Fibroblast of skin of right quadriceps (primary cell): ENCODE measurements at regions not wholly inside any gene's neighbourhood (a gene's known extent, or its start where the extent isn't known, plus 50 kb on each side); places are given as distances from the start of the nearest gene placed in this dataset.

Source experiments
- DNase-seq: peaks from one replicate; pipeline ENCODE4 v3.0.0-alpha.2; 2013

GRCh38 chr16:82488460-82488859 lies 138.3 kb upstream of the CDH13 start:
- no peak for DNase-seq

DNA sequence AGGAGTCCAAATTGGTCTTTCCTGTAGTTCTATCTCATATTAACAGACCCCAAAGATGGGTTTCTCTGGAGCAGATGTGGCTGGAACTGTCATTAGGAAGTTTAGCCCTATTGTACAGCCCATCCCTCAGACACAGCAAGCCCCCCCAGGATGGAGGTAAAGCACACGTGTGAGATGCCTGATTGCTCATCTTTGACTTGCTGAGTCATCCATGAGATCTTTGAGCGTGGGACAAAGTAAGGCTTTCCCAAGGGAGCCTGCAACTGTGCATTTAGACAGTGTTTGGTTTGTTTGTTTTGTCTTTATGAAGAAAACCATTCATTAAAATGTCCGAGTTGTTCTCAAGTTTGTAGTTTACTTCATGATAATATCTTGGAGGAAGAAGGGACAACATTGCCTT lies 145.3 kb upstream of the CDH13 start:
- peak; percentile 7 for DNase-seq

- DNase-seq, result no peak
These were observed 150.0 kb upstream of the CDH13 start for GRCh38 chr16:82476786-82477185.

DNA sequence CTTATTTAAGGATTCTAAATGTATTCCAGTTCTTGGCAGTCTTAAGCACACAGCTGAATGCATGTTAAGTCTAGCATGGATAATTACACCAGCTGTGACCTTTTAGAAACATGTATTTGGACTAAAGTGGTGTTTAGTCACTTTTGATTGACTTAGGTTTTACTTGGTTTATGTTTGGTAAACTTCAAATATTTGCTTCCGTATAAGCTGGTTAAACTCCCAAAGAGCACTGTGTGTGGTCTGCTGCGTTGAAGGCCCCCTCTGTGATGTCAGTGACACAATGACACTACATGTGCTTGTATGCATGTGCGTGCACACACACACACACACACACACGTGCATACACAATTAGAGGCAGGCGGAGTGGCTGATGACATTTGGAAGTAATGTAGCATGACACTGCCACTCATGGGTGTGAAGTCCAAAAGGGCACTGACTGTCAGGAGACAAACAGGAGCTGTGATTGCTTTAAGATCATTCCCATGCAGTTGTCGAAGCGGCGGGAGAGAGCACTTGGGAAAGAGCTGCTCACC lies 156.1 kb upstream of the CDH13 start:
- no peak for DNase-seq

DNA sequence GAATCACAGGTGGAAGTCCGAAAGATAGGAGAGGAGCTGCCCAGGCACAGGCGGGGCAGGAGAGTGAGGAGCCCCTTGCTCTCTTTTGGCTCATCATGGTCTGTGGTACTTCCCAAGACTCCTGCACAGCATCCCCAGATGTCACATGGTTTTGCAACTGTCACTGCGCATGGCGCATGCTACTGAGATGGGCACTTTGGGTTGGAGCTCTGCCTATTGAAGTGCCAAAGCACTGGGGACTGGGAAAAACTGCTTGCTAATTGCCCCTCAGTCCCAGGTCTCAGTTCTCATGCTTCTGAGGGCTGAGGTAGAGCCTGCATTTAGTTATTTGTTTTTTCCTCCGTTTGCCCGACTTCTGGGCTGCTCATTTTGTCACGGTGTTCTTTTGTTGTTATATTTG lies 156.8 kb upstream of the CDH13 start:
- no peak for DNase-seq

GRCh38 chr16:82464187-82464586 lies 162.6 kb upstream of the CDH13 start:
- DNase-seq, result no peak

DNA sequence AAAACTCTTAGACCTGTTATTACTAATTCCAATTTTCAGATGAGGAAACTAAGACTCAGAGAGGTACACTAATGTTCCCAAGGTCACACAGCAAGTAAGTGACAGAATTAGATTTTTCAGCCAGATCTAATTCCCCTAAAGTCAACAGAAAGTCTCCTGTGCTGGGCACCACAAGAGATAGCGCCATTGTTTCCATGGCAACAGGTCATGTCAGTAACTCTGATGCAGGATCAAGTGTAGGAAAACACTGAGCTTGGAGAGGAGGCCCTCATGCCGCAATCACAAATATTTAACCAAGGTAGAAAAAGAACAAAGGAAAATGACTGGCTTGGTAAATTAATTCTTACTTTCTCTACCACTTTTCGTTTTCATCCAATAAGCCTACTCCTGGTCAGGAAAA lies 166.0 kb upstream of the CDH13 start:
- no peak for DNase-seq

GRCh38 chr16:82459580-82460256 lies 167.1 kb upstream of the CDH13 start:
- DNase-seq, result no peak

DNA sequence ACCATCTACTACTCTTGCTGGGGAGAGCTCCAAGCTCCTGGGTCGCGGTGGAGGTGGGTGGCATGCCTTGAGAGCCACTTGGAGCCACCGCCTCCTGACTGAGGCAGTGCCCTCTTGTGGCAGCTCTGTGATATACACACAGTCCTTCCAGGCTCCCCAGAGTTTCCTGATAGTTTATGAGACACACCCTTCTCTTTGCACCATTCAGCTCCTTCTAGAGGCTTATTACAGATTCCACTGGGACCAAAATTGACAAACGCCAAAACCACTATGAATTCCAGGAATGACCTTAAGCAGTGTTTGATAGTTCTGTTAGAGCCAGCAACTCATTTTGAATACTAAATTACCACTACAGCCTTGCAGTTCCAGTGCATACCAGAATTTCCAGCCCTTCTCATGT lies 170.1 kb upstream of the CDH13 start:
- peak; percentile 51 for DNase-seq

DNA sequence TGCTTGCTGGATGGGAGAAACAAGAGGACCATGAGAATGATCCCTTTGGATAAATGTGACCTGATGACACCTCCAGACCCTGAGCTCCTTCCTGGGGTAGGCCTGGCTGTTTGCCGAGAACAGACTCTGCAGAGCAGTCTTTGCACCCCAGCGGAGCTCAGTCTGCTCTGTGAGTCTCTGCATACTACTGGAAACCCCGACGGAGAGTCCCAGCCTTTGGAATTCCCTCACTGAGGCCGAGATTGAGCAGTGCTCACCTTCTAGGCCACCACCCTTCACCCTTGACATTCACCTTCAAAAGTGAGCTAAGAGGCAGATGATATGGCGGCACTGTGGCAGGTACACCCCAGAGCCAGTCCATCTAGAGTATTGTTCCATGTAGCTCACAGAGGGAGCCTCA lies 172.2 kb upstream of the CDH13 start:
- DNase-seq, result no peak

DNA sequence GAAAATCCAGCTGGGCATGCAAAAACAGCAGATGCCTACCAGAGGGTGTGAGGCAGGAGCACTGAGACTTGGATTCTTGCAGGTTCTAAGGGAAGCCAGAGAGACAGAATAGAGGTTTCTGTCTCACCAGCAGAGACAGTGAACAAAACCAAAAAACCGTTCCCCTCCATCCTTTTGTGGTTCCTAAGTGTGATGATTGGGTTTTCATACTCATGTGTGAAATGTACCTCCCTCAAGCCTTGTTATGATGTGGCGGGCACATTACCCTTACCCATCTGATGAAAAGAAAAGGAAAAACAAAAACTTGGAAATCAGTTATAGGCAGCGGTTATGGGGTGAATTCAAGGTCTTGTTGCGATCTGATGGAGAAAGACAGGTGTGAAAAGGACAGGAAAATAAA lies 172.6 kb upstream of the CDH13 start:
- no peak for DNase-seq

DNA sequence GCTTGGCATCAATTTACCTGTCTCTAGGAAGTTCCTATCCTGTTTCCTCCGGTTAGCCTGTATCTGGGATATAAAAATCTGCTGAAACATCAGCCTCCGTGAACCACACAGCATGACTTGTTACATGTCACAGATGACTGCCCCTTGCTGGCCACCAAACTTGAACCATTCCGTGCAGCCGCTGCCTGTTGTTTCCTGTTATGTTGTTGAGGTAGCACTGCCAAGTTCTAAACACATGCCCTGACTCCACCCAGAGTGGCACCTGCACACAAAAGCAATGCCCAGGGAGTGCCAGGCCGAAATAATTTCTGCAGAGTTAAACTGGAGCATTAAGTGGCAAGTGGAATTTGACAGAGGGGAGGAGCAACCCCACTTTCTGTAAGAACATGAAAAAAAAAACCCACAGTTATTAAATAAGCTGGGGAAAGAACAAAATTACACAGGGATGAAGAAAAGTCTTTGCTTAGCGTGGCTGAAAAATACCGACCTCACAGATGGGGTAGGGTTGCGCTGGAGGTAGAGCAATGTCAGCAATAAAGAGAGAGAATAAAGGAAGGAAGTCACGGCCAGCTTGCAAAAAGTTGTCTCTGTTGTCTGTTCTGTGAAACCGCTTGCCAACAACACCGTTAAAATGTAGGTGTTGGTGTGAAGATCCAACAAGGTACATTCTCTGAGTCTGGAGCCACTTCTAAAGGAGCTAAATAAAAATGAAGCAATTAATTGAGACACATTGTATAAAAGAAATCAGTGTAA lies 174.6 kb upstream of the CDH13 start:
- no peak for DNase-seq

DNA sequence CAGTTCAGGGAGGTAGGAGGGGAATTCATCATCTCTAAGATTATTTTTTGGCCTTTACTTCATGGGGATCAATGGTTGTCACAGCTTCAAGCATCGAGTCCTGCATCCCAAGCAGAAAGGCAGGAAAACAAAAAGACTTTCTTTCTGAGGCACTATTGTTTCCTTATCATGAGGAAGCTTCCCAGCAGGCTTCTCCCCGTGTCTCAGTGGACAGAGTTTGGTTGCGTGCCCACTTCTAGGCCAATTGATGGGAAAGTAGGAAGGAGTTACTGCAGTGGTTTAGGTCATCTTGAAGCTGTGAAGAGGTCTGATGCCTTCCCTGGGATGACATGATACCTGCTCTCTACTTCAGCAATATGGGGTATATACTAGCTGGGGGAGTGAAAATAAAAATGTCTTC lies 175.3 kb upstream of the CDH13 start:
- no peak for DNase-seq

GRCh38 chr16:82440336-82440735 lies 186.4 kb upstream of the CDH13 start:
- no peak for DNase-seq

DNA sequence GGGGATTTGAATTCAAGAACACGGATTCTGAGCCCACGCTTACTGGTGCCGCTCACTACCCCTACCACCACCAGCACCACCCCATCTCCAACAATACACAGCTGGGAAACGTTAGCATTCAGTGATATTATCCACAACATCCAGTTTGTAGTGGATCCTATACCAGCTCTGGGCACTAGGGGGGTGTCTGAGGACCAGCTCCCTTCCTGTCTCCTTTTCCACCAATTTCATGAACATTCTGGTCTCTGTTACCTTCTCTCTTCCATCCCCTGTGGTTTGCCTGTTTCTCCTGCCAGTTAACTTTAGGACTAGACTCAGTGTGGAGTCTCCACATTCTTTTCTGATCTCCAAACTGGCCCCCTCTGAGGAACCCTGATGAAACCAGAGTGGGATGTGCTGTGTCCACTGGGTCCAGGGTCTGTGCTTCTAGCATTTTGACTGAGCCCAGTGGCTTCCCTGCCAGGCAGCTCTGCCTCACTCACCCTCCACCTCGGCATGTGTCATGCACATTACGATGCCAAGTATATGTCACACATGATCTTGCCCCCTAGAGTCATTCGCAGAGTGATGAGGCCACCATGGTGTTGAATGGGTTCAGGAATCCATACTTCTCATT lies 187.0 kb upstream of the CDH13 start:
- DNase-seq, result no peak

- DNase-seq, result no peak
These were observed 193.7 kb upstream of the CDH13 start for GRCh38 chr16:82433042-82433441.

- no peak for DNase-seq
These were observed 194.5 kb upstream of the CDH13 start for GRCh38 chr16:82432261-82432660.

DNA sequence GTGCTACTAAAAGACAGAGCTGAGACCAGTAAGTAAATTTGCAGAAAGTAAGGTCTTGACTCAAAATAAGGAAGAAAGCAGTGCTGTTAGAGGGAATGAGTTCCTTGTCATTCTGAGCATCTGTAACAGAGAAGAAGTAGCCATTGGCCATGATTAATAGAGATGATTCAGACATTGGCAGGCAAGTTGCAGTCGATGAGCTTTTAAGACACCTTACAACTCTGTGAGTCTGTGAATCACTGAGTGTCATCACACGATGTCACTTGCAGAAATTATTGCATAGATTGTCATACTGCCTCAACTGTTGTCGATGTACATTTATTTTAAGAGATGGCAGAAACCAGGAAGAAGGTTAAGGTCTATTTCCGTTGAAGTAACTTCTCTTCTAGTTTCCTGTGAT lies 201.1 kb upstream of the CDH13 start:
- DNase-seq, result no peak

GRCh38 chr16:82421851-82422250 lies 204.9 kb upstream of the CDH13 start:
- no peak for DNase-seq

DNA sequence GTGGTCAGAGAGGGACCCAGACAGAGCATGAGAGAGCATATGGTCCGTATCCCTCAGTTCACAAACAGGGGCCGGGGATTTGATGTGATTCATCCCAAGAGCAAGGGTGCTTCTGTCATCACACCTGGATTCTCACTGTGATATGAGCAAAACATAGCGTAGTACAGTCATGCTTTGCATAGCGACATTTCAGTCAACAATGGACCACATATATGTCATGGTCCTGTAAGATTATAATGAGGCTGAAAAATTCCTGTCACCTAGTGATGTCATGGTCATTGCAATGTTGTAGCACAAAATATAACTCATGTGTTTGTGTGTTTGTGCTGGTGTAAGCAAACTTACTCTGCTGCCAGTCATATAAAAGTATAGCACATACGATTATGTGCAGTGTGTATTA lies 207.4 kb upstream of the CDH13 start:
- no peak for DNase-seq

DNA sequence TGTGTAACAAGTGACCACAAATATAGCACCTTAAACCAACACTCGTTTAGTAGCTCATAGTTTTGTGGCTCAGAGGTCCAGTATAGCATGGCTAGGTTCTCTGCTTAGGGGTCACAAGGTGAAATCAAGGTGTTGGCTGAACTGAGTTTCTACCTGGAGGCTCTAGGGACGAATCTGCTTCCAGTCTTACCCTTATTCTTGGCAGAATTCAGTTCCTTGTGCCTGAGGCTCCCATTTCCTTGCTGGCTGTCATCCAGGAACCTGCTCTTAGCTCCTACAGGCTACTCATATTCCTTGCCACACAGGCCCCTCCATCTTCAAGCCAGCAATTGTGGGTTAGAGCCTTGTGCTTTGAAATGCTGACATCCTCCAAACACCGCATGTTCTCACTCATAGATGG lies 212.3 kb upstream of the CDH13 start:
- no peak for DNase-seq

DNA sequence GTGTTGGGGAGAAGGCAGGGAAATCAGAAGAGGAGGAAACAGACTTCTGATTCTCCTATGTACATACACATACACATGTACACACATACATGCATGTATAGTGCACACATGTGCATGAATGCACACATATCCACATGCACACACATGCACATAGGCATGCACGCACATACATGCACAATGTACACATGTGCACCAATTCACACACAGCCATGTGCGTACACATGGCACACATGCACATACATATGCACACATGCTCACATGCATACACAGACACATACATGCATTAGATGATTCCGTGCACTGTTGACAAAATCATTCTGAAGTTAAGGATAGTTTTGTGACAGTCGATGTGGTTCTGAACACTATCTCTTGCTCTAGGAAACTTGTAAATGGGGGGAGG lies 214.0 kb upstream of the CDH13 start:
- DNase-seq, result no peak

DNA sequence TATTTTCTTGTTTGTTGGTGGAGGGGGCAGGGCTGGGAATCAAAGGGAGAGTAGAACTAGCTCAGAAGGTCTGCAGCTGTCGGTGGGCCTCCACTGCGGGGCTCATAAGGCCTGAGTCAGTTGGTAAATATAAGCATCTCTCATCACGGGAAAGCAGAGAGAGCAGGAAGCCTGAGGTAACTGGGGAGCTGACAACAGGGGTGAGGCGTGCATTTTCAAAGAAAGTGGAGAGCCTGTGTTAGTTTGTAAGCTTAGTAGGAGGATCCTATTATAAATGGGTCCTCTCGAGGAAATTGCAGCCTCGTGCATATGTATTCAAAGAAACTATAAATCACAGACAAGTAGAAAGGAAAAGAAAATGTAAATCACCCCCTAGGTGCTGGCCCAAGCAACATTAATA lies 221.0 kb upstream of the CDH13 start:
- no peak for DNase-seq
